ENCODE measurements at regions not wholly inside any gene's neighbourhood (a gene's known extent, or its start where the extent isn't known, plus 50 kb on each side); places are given as distances from the start of the nearest gene placed in this dataset.
A peak's percentile ranks its signal among the peaks of the same experiment; 100 is the strongest.

GRCh38 chr1:239587066-239587465 lies 200.7 kb downstream of the CHRM3 start:
- peaks cover 4% of the 10 kb centered on the region for H3K4me1 ChIP-seq (ENCODE audit: insufficient read depth, low read length)
- Mint-ChIP-seq H3K27me3 (no peaks in the 10 kb centered on the region), H3K9me3 (no peaks in the 10 kb centered on the region), H3K27ac (peak overlapping the region; percentile 31), H3K4me1 (ENCODE audit: low read depth) (peaks cover 19% of the 10 kb centered on the region), H3K4me3 (no peak overlapping the region), H3K36me3 (ENCODE audit: low read depth) (no peaks in the 10 kb centered on the region)
- H3K27ac ChIP-seq (ENCODE audit: low read depth in 1 of 2, low read length in 2 of 2) = no peak overlapping the region
- no peak overlapping the region for H3K4me3 ChIP-seq (ENCODE audit: low read length)
- intact Hi-C loops (cut with DNase I, micrococcal nuclease) = loop anchor here (1.0 to 5.0 kb wide), 3 partner anchors 215 to 311 kb away; no protein-coding TSS in a partner anchor
- POLR2A ChIA-PET = interaction anchor here (1.4 kb wide), 1 partner anchor 132 kb away, joined by 7 read pairs; no protein-coding TSS in a partner anchor
- DNase-seq (peak in 11 of 14 experiments; percentile 1 to 69 (median 11)), ATAC-seq (ENCODE audit: poor library complexity) (peak; percentile 97)
- H3K9me3 ChIP-seq (ENCODE audit: control insufficient read depth in 1 of 2, insufficient read depth in 1 of 2, low read length in 2 of 2) = no peaks in the 10 kb centered on the region
- H3K36me3 ChIP-seq (ENCODE audit: insufficient read depth, low read length) = no peaks in the 10 kb centered on the region
- TF ChIP-seq CTCF (IDR thresholded peaks at IDR 0.05) = no peak
- H3K27me3 ChIP-seq (ENCODE audit: control insufficient read depth in 1 of 2, insufficient read depth in 2 of 2, low read length in 2 of 2) = no peaks in the 10 kb centered on the region
- CTCF ChIA-PET = interaction anchor here (0.5 kb wide), 2 partner anchors 24 to 122 kb away, joined by 3 read pairs; no protein-coding TSS in a partner anchor

DNA sequence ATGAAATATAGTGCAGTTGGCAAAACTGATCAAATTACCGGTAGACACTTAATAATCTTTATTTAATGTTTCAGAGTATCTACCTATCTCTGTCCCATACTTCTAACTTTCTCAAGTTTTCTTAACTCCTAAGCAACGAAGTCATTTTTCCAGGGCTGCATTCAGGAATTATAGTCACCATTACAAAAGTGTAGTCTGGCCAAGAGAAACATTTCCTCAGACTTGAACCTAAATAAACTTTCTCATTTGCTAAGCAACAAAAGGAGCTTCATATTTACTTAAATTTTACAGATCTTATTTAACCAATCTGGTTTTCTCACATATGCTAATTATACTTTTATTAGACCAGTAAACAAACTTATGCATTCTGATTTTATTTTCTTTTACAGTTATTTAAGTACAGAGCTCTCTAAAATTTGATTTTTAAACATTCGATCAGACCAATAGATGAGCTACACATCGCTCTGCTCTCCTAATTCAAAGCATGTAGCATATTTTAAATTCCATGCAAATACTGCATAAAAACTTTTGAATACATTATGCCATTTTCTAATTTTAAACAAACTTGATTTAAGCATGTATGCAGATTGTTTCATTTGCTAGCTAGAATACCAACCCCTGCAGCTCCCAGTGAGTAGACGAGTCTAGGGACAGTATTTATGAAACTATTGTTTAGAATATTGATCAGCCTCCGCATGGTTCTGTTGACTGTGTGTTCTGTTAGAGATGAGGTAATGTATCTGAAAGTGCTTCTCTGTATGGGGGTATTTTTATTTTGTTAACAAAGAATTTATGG lies 201.4 kb downstream of the CHRM3 start:
- H3K4me1 ChIP-seq (ENCODE audit: insufficient read depth, low read length) = peaks cover 4% of the 10 kb centered on the region
- Mint-ChIP-seq H3K4me1 (ENCODE audit: low read depth) (peaks cover 19% of the 10 kb centered on the region), H3K36me3 (ENCODE audit: low read depth) (no peaks in the 10 kb centered on the region), H3K4me3 (no peak overlapping the region), H3K27me3 (no peaks in the 10 kb centered on the region), H3K27ac (peak overlapping the region; percentile 31), H3K9me3 (no peaks in the 10 kb centered on the region)
- ChIA-PET POLR2A (interaction anchor here (1.4 kb wide), 1 partner anchor 132 kb away, joined by 7 read pairs; no protein-coding TSS in a partner anchor), CTCF (interaction anchor here (0.5 kb wide), 2 partner anchors 25 to 121 kb away, joined by 3 read pairs; no protein-coding TSS in a partner anchor)
- no peak for TF ChIP-seq CTCF (IDR thresholded peaks at IDR 0.05)
- no peak for DNase-seq
- no peak for ATAC-seq (ENCODE audit: poor library complexity)
- H3K9me3 ChIP-seq (ENCODE audit: control insufficient read depth in 1 of 2, insufficient read depth in 1 of 2, low read length in 2 of 2) = no peaks in the 10 kb centered on the region
- no peak overlapping the region for H3K4me3 ChIP-seq (ENCODE audit: low read length)
- no peaks in the 10 kb centered on the region for H3K27me3 ChIP-seq (ENCODE audit: control insufficient read depth in 1 of 2, insufficient read depth in 2 of 2, low read length in 2 of 2)
- no peak overlapping the region for H3K27ac ChIP-seq (ENCODE audit: low read depth in 1 of 2, low read length in 2 of 2)
- intact Hi-C loops (cut with DNase I, micrococcal nuclease) = loop anchor here (1.0 to 5.0 kb wide), 3 partner anchors 215 to 311 kb away; no protein-coding TSS in a partner anchor
- no peaks in the 10 kb centered on the region for H3K36me3 ChIP-seq (ENCODE audit: insufficient read depth, low read length)

DNA sequence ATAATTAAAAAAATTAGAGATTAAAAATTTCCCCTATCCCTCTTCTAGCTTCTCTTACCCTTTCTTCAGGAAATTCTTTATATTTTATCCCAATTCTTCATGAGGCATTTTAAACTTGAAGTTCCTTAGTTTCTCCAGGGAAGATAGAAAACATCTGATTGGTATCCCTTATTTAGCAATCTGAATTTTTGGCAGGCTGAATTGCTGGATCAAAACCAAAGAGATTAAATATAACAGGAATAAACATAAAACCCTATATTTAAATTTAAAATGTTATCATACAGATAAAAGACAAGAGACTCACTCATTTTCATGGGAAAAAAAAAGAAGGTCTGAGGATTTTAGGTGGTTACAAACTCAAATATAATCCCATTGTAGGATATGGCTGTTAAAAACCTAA lies 204.2 kb downstream of the CHRM3 start:
- POLR2A ChIA-PET = no interaction called here
- H3K4me3 ChIP-seq (ENCODE audit: low read length) = no peak overlapping the region
- no peaks in the 10 kb centered on the region for H3K27me3 ChIP-seq (ENCODE audit: control insufficient read depth in 1 of 2, insufficient read depth in 2 of 2, low read length in 2 of 2)
- intact Hi-C loops (cut with DNase I, micrococcal nuclease) = no loop called here
- Mint-ChIP-seq H3K27me3 (no peaks in the 10 kb centered on the region), H3K36me3 (ENCODE audit: low read depth) (no peaks in the 10 kb centered on the region), H3K9me3 (no peaks in the 10 kb centered on the region), H3K4me3 (no peak overlapping the region), H3K27ac (no peak overlapping the region), H3K4me1 (ENCODE audit: low read depth) (peaks cover 12% of the 10 kb centered on the region)
- DNase-seq = no peak
- H3K9me3 ChIP-seq (ENCODE audit: control insufficient read depth in 1 of 2, insufficient read depth in 1 of 2, low read length in 2 of 2) = no peaks in the 10 kb centered on the region
- CTCF ChIA-PET = no interaction called here
- no peak overlapping the region for H3K27ac ChIP-seq (ENCODE audit: low read depth in 1 of 2, low read length in 2 of 2)
- peaks cover 4% of the 10 kb centered on the region for H3K4me1 ChIP-seq (ENCODE audit: insufficient read depth, low read length)
- H3K36me3 ChIP-seq (ENCODE audit: insufficient read depth, low read length) = no peaks in the 10 kb centered on the region
- ATAC-seq (ENCODE audit: poor library complexity) = no peak
- no peak for TF ChIP-seq CTCF (IDR thresholded peaks at IDR 0.05)

Data from CD4-positive, alpha-beta T cell (primary cell).